OCI-LY3 (cell line): ENCODE measurements at regions not wholly inside any gene's neighbourhood (a gene's known extent, or its start where the extent isn't known, plus 50 kb on each side); places are given as distances from the start of the nearest gene placed in this dataset.

ENCODE experiments used
- H2AFZ ChIP-seq: fragments of 200-600, 300-600 bp; shearing (Covaris generic); 2 replicates; pipeline ENCODE4 v1.6.0; 2014; ENCODE audit warnings: antibody characterized with exemption, low read depth, low read length
- H3K27ac ChIP-seq: fragments of 200-600, 300-600 bp; sonication (generic); 2 replicates; pipeline ENCODE4 v1.5.1; 2014; ENCODE audit warnings: mild to moderate bottlenecking, low read length, moderate library complexity, mixed read lengths
- H3K27me3 ChIP-seq: fragments of 200-600, 300-600 bp; sonication (generic); 2 replicates; pipeline ENCODE4 v1.6.1; 2014; ENCODE audit warnings: low read depth, low read length, mixed read lengths
- H3K36me3 ChIP-seq: fragments of 200-600, 300-600 bp; sonication (generic); replicated peaks from 2 replicates; pipeline ENCODE3; 2014; ENCODE audit warnings: low read depth, low read length, mixed read lengths
- H3K4me1 ChIP-seq: fragments of 300-600, 200-600 bp; sonication (generic); 2 replicates; pipeline ENCODE4 v1.6.1; 2014; ENCODE audit warnings: low read length, mixed read lengths
- H3K4me2 ChIP-seq: fragments of 200-600, 300-600 bp; sonication (generic); 2 replicates; pipeline ENCODE4 v1.6.1; 2014; ENCODE audit warnings: low read length, mixed read lengths
- H3K4me3 ChIP-seq: fragments of 300-600, 200-600 bp; sonication (generic); 2 replicates; pipeline ENCODE4 v1.5.1; 2014; ENCODE audit warnings: antibody characterized with exemption, mild to moderate bottlenecking, low read length, moderate library complexity
- H3K79me2 ChIP-seq: fragments of 300-600, 200-600 bp; shearing (Covaris generic); 2 replicates; pipeline ENCODE4 v1.6.1; 2014; ENCODE audit warnings: mild to moderate bottlenecking, low read length, mixed read lengths
- H3K9ac ChIP-seq: fragments of 300-600, 200-600 bp; shearing (Covaris generic); 2 replicates; pipeline ENCODE4 v1.6.0; 2014; ENCODE audit warnings: mild to moderate bottlenecking, low read length, moderate library complexity
- H3K9me3 ChIP-seq: fragments of 200-600, 300-600 bp; shearing (Covaris generic); 2 replicates; pipeline ENCODE4 v1.6.1; 2014; ENCODE audit warnings: low read length, mixed read lengths; ENCODE audit not compliant: insufficient read depth
- H4K20me1 ChIP-seq: fragments of 200-600, 300-600 bp; sonication (generic); 2 replicates; pipeline ENCODE4 v1.6.1; 2016; ENCODE audit warnings: low read length, mixed read lengths; ENCODE audit not compliant: insufficient read depth
- CTCF ChIP-seq: fragments of 200-600, 300-600 bp; sonication (generic); IDR thresholded peaks from 2 replicates; pipeline ENCODE4 v1.5.1; 2014; ENCODE audit warnings: antibody characterized with exemption, low read length, low read depth
- EZH2phosphoT487 ChIP-seq: fragments of 200-600 bp; shearing (Covaris generic); IDR thresholded peaks from 2 replicates; pipeline ENCODE4 v1.6.1; 2018; ENCODE audit warnings: antibody characterized with exemption, mixed run types, low read depth

GRCh38 chr4:144465546-144465945 lies 180.4 kb upstream of the HHIP start:
- H2AFZ ChIP-seq: no peak overlapping the region
- no peak overlapping the region for H3K4me3 ChIP-seq
- no peaks in the 10 kb centered on the region for H3K79me2 ChIP-seq
- H3K36me3 ChIP-seq: no peaks in the 10 kb centered on the region
- no peak overlapping the region for H3K9ac ChIP-seq
- TF ChIP-seq CTCF: no peak
- no peak for TF ChIP-seq EZH2phosphoT487
- no peak overlapping the region for H3K4me2 ChIP-seq
- no peaks in the 10 kb centered on the region for H3K27me3 ChIP-seq
- no peak overlapping the region for H3K27ac ChIP-seq
- no peaks in the 10 kb centered on the region for H4K20me1 ChIP-seq
- no peaks in the 10 kb centered on the region for H3K4me1 ChIP-seq
- H3K9me3 ChIP-seq: no peaks in the 10 kb centered on the region

- Histone ChIP-seq H2AFZ (no peak overlapping the region), H3K4me1 (no peaks in the 10 kb centered on the region), H3K79me2 (no peaks in the 10 kb centered on the region), H3K4me3 (no peak overlapping the region), H3K9ac (no peak overlapping the region), H3K36me3 (no peaks in the 10 kb centered on the region), H3K27me3 (no peaks in the 10 kb centered on the region), H3K27ac (no peak overlapping the region), H4K20me1 (no peaks in the 10 kb centered on the region), H3K9me3 (0 out of 2 replicates have a peak, but pooled peaks cover 5% of the 10 kb centered on the region), H3K4me2 (no peak overlapping the region)
- no peak for TF ChIP-seq CTCF
- no peak for TF ChIP-seq EZH2phosphoT487
These were observed 165.9 kb upstream of the HHIP start for GRCh38 chr4:144480068-144480467.

GRCh38 chr4:144489831-144490230 lies 156.1 kb upstream of the HHIP start:
- no peaks in the 10 kb centered on the region for H3K9me3 ChIP-seq
- no peak overlapping the region for H3K27ac ChIP-seq
- no peaks in the 10 kb centered on the region for H3K4me1 ChIP-seq
- H3K36me3 ChIP-seq: no peaks in the 10 kb centered on the region
- no peak overlapping the region for H3K9ac ChIP-seq
- H3K4me3 ChIP-seq: no peak overlapping the region
- no peaks in the 10 kb centered on the region for H3K79me2 ChIP-seq
- TF ChIP-seq EZH2phosphoT487 (no peak), CTCF (no peak)
- H2AFZ ChIP-seq: no peak overlapping the region
- 0 out of 2 replicates have a peak, but pooled peaks cover 5% of the 10 kb centered on the region for H3K27me3 ChIP-seq
- H4K20me1 ChIP-seq: no peaks in the 10 kb centered on the region
- no peak overlapping the region for H3K4me2 ChIP-seq

- Histone ChIP-seq H3K27me3 (0 out of 2 replicates have a peak, but pooled peaks cover 5% of the 10 kb centered on the region), H3K36me3 (no peaks in the 10 kb centered on the region), H3K79me2 (no peaks in the 10 kb centered on the region), H3K9me3 (no peaks in the 10 kb centered on the region), H3K4me1 (peaks cover 2% of the 10 kb centered on the region; the same call in 1 of the 2 replicates), H4K20me1 (no peaks in the 10 kb centered on the region), H3K9ac (no peak overlapping the region), H3K4me2 (no peak overlapping the region), H3K27ac (no peak overlapping the region), H3K4me3 (no peak overlapping the region), H2AFZ (no peak overlapping the region)
- TF ChIP-seq CTCF: no peak
- TF ChIP-seq EZH2phosphoT487: no peak
These were observed 151.7 kb upstream of the HHIP start for GRCh38 chr4:144494280-144494679.
